ENCODE measurements at regions not wholly inside any gene's neighbourhood (a gene's known extent, or its start where the extent isn't known, plus 50 kb on each side); places are given as distances from the start of the nearest gene placed in this dataset.

DNA sequence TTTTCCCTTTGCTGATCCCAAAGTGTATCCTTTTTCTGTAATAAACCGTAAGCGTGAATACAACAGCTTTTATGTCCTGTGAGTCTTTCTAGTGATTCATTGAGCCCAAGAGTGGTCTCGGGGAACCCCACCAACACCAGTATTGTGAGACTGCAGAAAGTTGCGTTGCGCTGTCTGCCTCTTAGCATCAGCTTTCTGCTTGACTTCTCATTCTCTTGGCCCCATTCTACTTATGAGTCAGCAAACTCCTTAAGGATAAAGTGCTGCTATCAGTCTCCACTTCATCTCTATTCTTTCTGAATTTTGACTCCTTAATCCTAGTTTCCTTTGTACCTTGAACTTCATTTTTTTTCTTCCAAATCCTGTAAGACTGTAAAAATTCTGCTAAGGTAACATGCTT, 184.3 kb upstream of the MBL2 start:
- TF ChIP-seq, protein P1, sequence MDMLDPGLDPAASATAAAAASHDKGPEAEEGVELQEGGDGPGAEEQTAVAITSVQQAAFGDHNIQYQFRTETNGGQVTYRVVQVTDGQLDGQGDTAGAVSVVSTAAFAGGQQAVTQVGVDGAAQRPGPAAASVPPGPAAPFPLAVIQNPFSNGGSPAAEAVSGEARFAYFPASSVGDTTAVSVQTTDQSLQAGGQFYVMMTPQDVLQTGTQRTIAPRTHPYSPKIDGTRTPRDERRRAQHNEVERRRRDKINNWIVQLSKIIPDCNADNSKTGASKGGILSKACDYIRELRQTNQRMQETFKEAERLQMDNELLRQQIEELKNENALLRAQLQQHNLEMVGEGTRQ (IDR thresholded peaks at IDR 0.05), result no peak
- TF ChIP-seq CBX2 (IDR thresholded peaks at IDR 0.05; ENCODE audit: borderline replicate concordance, low read depth), result no peak

All from A549 (cell line).